ENCODE measurements at regions not wholly inside any gene's neighbourhood (a gene's known extent, or its start where the extent isn't known, plus 50 kb on each side); places are given as distances from the start of the nearest gene placed in this dataset.

DNA sequence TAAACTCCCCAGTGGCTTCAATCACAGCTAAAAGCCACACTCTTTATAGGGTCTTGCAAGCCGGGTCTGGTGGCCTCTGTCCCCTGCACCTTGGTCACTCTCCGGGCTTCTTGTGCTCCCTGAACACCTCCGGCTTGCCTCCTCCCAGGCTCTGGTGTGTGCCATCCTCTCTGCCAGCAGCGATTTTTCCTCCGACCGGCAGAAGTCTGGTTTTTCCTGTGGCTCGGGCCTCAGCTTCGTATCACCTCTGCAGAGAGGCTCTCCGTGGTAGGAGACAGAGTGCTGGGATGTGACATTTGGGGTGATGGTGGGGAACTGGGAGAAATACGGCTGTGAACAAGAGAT is 58.8 kb upstream of the HPCAL1 start:
- no peak overlapping the region for H3K4me3 ChIP-seq (ENCODE audit: low read depth, low read length)
- DNase-seq (ENCODE audit: low read depth): no peak
- TF ChIP-seq, protein P1, sequence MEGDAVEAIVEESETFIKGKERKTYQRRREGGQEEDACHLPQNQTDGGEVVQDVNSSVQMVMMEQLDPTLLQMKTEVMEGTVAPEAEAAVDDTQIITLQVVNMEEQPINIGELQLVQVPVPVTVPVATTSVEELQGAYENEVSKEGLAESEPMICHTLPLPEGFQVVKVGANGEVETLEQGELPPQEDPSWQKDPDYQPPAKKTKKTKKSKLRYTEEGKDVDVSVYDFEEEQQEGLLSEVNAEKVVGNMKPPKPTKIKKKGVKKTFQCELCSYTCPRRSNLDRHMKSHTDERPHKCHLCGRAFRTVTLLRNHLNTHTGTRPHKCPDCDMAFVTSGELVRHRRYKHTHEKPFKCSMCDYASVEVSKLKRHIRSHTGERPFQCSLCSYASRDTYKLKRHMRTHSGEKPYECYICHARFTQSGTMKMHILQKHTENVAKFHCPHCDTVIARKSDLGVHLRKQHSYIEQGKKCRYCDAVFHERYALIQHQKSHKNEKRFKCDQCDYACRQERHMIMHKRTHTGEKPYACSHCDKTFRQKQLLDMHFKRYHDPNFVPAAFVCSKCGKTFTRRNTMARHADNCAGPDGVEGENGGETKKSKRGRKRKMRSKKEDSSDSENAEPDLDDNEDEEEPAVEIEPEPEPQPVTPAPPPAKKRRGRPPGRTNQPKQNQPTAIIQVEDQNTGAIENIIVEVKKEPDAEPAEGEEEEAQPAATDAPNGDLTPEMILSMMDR (IDR thresholded peaks at IDR 0.05; ENCODE audit: control insufficient read depth, extremely low read depth, insufficient read depth): no peak

DNA sequence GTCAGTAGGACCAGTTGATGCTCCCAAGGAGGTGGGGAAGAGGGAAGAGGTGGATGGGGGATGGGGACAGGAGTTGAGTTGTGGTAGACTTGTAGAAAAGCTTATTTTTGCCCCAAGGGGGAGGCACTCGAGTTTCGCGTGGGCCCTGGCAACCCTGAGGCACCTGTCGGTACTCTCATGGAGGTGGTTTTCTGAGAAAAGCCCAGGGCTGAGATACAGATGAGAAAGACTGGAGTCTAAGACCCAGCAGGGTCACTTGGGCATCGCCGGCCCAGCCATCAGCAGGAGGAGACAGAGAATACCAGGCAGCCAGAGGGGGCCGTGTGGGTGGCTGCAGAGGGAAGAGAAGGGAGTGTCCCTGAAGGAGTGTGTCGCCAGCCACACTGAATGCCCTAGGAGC is 57.7 kb upstream of the HPCAL1 start:
- DNase-seq (ENCODE audit: low read depth): no peak
- TF ChIP-seq, protein P1 (IDR thresholded peaks at IDR 0.05; ENCODE audit: control insufficient read depth, extremely low read depth, insufficient read depth): no peak
- H3K4me3 ChIP-seq (ENCODE audit: low read depth, low read length): no peak overlapping the region

DNA sequence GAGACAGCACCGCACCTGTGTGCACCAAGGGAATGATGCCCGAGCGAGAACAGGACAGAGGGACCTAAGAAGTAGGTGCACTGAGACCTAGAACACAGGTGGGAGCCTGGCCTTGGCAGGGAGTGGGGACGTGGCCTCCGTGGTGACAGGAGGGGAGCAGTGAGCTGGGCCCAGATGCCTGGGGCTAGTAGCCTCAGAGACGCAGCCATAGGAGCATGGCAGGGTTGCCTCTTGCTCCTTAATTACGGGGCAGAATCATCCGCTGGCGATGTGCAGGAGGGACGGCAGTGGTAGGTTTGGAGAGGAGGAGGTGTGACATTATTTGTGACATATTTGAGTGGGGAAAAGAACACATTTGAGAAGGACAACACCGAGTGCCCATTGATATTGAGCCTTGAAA is 57.0 kb upstream of the HPCAL1 start:
- no peak overlapping the region for H3K4me3 ChIP-seq (ENCODE audit: low read depth, low read length)
- TF ChIP-seq, protein P1 (IDR thresholded peaks at IDR 0.05; ENCODE audit: control insufficient read depth, extremely low read depth, insufficient read depth): no peak
- DNase-seq (ENCODE audit: low read depth): no peak

DNA sequence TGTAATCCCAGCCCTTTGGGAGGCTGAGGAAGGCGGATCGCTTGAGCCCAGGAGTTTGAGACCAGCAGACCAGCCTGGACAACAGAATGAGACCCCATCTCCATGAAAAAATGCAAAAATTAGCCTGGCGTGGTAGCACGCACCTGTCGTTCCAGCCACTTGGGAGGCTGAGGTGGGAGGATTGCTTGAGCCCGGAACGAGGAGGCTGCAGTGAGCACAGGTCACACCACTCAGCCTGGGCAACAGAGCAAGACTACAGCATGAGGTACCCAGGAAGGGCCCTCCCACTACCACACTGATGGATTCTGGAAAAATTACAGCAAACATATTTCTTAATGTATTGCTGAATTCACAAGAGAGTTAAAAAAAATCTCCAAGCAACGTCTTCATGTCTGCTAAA is 56.3 kb upstream of the HPCAL1 start:
- TF ChIP-seq, protein P1 (IDR thresholded peaks at IDR 0.05; ENCODE audit: control insufficient read depth, extremely low read depth, insufficient read depth): no peak
- DNase-seq (ENCODE audit: low read depth): no peak
- no peak overlapping the region for H3K4me3 ChIP-seq (ENCODE audit: low read depth, low read length)

DNA sequence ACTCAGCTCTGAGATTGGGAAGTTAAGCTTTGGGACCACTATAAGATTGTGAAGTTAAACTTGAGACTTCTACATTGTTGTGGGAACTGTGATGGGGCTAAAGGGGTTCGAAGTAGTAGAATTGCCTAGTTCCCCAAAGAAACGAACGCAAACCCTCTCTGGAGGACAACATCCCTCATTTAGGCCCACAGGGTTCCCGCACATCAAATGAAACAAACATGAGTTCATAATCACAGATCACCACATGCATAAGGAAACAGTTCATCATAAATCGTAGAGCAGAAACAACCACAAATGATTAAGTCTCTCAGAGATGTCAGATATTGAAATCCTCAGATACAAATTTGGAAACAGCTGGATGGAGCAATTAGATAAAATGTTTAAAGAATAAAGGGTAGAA is 55.9 kb upstream of the HPCAL1 start:
- no peak overlapping the region for H3K4me3 ChIP-seq (ENCODE audit: low read depth, low read length)
- DNase-seq (ENCODE audit: low read depth): no peak
- TF ChIP-seq, protein P1 (IDR thresholded peaks at IDR 0.05; ENCODE audit: control insufficient read depth, extremely low read depth, insufficient read depth): no peak

DNA sequence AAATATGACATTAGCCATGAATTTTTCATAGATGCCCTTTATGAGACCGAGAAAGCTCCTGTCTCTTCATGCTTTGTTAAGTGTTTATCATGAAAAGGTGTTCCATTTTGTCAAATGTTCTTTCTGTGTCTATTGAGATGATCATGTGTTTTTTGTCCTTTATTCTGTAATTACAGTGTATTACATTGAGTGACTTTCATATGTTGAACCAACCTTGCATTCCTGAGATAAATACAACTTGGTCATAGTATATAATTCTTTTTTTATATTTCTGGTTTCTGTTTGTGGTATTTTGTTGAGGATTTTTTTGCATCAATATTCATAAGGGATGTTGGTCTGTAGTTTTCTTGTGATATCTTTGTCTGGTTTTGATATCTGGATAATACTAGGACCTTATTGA is 52.9 kb upstream of the HPCAL1 start:
- DNase-seq (ENCODE audit: low read depth): no peak
- TF ChIP-seq, protein P1 (IDR thresholded peaks at IDR 0.05; ENCODE audit: control insufficient read depth, extremely low read depth, insufficient read depth): no peak
- H3K4me3 ChIP-seq (ENCODE audit: low read depth, low read length): no peak overlapping the region

DNA sequence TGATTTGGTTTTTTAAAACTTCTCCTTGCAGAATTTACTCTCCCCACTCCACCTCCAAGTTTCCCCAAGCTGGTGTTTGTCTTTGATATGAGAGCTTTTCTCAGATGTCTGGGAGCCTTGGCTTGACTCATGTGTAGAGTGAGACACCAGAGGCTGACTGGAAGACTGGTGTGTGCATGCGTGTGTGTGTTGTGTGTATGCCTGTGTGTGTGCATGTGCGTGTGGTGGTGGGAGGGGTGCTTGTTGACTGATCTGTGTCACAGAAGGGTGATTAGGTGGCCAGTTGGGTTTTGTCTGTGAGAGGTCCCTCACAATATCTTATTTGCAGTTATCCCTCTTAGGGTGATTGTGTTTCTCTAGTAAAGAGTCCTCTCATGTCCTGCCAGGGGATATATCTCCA is 50.5 kb upstream of the HPCAL1 start:
- TF ChIP-seq, protein P1 (IDR thresholded peaks at IDR 0.05; ENCODE audit: control insufficient read depth, extremely low read depth, insufficient read depth): no peak
- no peak overlapping the region for H3K4me3 ChIP-seq (ENCODE audit: low read depth, low read length)
- DNase-seq (ENCODE audit: low read depth): no peak

Measured in LNCaP clone FGC (cell line).